GM19023 (cell line): ENCODE measurements at regions not wholly inside any gene's neighbourhood (a gene's known extent, or its start where the extent isn't known, plus 50 kb on each side); places are given as distances from the start of the nearest gene placed in this dataset.

ENCODE experiments used
- ATAC-seq: cut with Tn5 transposase; IDR thresholded peaks from one replicate; pipeline ENCODE4 v1.9.1; 2021; ENCODE audit warnings: mild to moderate bottlenecking, moderate library complexity; ENCODE audit not compliant: unreplicated experiment

DNA sequence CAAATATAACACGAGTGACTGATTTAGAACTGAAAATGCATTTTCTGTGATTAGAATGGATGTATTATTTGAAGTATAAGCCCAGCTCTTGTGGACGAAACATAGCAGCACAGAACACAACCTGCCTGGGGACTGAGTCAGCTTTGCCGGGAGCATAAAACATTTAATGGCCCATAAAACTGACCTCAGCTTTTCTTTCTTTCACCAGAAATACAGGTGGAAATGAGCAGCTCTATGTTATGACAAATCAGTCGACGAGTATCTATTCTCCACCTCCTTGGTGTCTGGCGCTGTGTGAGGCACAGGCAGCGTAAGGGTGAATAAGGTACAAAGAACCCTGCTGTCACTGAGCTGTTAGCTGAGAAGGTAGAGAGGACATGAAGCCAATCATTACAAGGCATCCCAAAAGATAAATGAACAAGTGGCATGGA is 471.6 kb upstream of the AKR1E2 start:
- ATAC-seq = no peak

DNA sequence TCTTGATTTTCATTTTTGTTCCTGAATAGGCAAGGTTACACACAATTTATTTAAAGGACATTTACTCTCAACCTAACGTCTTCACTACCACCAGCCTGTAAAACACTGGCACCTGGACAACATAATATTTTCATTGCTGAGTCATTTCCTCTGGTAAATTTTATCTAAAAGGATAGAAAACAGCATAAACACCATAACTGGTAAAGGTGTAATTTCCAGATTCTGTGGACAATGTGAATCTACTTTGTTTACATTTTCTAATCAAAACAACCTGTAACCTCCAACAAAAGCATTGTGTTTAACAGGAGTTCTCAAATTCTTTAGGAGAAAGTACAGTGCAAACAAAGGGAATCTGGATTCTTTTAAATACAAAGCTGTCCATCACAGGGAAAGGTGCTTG is 472.0 kb upstream of the AKR1E2 start:
- no peak for ATAC-seq

DNA sequence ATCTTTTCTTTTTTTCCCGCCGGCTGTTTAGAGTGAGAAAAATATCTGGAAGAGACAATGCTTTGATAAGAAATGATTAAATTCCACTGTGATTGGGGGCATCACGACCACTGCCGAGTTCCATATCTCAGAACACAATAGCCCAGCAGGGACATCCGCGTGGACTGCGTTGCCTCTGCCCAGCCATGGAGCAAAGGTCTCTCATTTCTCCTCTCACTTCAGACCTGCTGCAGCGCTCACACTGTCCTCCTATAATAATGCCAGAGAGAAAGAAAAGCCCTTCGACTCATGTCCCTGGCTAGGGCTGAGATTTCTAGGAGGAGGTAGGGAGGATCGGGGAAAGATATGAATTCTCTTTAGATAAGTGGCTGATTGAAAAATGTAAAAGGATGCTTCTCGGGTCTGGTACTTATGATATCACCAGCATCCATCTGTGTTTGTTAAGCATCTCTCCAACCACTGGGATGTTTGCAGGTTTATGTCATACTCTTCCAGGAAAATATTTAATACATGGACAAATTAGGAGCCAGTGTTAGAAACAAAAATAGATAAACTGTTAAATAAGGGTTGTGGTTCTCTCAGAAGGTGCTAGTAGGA is 472.9 kb upstream of the AKR1E2 start:
- ATAC-seq = no peak

DNA sequence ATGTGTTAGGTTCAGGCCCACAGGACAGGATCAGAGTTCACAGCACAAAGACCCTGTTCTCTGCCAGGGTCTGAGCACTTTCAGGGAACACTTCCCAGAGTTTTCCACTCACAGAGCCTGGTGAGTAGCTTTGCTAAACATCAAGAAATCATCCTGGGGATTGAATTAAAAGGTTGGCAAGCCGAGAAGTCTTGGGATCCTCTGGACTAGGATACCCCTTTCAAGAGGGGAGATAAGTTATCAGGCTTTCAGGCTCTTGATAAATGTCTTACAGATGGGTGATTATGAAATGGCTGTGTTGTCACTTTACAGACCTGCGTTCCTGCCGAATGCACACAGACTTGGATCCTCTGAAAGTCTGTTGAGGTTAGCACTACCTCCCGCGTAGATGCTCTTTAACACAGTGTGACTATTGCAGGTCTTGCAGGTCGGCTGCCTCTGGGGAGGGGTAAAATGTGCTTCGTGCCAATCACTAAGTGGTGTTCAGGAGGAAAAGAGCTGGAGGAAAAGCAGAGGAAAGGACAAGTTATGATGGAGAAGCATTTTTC is 473.5 kb upstream of the AKR1E2 start:
- no peak for ATAC-seq

DNA sequence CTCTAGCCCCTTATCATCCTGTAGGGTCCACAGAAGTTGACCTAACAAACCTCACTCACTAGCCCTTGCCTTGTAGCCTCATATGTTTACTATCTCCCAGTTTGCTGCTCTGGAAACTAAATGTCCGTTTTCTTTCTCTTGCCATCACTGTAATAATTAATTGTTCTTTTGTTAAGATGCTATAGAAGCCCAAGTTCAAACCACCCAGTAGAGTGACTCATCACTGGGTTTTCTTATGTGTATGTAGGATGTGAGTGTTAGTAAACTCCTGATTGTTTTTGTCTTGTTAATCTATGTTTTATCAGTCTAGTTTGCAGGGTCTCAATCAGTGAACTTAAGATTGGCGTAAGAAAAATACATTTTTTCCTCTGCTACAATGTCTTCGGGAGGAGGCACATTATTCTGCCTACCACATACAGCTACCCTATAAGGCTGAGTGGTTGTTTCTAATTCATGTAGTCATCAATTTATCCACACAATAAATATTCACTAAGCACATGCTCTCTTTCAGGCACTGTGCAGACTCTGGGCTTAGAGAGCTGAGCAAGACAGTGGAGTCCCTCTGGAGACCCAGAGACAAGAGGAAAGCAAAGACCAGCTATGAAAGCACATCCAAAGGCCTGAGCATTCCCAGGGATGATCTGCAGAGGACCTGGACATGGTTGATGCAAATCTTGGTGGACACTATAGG is 474.1 kb upstream of the AKR1E2 start:
- ATAC-seq = no peak

DNA sequence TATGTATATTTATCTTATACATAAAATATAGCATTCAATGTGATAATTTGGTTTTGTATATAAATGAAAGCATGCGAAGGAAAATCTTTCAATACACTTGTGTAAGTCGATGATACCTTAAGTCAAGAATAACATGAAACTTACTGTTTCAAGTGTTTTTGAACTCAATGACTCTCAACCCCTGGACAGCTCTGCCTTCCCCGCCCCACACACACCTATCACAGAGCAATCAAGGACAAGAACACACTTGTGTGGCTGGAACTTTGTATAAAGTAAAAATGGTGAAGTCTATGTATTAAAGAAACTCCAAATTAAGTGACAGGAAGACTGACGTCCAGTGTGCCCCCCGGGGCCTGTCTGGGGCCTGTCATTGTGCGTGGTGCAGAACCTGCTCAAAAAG is 478.6 kb upstream of the AKR1E2 start:
- ATAC-seq = no peak

DNA sequence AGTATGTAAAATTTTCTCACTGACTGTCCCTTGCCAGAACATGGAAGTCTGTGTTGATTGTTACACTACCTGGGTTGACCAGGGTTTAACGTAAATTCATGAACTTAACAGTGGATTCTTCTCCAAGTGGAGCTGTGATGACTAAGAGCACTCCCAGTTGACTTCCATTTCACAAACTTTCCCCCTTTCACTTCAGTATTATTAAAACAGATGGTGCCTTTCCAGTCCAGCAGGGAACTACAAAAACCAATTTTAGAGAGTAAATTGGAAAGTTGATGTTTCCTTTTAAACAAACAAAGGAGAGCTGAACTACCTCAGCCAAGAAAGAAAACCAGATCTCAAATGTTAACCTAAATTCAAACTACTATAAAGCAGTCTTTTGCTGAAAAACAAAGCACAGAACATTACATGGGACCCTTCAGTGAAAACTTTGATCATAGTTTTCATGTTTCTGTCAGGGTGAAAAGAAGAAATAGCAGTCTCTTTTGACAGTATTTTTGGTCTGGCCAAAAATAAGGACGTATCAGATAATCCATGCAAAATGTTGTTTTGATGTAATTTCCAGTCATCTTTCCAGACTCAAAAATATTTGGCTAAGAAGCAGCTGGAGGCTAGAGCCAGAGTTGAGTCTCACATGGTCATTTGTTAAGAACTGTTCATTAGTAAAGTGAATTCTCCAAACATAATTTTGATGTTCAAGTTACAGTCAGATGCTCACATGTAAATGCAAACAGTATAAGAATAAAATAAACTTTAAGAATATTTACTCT is 479.9 kb upstream of the AKR1E2 start:
- ATAC-seq = no peak

DNA sequence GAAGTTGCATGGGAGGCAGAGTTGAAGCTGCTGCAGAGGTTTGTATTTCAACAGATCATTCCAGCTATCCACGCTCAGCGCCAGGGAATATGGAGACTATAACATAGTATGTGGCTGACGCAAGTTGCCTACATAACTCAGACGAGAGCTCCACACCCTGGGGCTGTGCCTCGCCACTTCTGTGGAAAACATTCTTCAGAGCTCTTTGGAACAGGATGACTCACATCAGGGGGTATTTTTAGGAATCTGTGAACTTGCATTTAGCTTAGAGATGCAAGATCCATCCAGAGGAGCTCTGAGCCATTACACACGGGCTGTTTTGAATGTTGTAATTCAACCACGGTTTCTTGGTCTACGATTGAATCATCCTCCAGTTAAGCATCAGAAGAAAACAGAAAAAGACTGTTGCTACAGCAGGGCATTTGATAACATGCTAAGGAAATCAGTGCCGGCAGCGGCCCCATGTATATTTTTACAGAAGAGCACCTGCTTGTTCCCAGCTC is 481.5 kb upstream of the AKR1E2 start:
- no peak for ATAC-seq

DNA sequence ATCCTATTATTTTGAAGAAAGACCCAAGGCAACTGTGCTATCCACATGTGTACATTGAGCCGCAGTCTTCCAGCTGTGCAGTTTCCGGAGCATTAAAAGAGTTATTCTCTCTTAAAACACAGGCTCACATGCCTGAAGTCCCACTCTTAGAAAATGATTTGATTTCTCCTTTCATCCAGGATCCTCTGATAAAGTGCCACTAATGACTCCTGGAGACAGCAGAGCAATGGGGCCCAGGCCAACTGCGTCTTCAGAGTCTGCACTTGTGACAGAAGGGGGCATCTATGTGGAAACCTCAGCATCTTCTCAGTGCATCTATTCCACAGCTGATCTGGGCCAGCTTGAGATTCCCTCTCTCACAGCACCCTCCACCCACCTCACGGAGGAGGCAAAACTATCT is 482.1 kb upstream of the AKR1E2 start:
- no peak for ATAC-seq

DNA sequence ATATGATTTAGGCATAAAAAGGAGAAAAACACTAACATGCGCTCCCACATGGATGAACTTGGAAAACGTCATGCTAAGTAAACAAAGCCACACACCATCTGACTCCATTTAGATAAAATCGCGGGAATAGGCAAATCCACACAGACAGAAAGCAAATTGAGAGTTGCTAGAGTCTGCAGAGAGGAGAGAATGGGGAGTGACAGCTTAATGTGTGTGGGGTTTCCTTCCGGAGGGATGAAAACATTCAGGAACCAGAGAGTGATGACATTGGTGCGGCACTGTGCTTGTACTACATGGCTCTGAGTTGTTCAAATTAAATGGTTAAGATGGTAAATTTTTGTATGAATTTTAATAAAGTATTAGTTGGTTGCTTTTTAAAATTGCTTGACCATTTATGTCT is 482.9 kb upstream of the AKR1E2 start:
- ATAC-seq = no peak

DNA sequence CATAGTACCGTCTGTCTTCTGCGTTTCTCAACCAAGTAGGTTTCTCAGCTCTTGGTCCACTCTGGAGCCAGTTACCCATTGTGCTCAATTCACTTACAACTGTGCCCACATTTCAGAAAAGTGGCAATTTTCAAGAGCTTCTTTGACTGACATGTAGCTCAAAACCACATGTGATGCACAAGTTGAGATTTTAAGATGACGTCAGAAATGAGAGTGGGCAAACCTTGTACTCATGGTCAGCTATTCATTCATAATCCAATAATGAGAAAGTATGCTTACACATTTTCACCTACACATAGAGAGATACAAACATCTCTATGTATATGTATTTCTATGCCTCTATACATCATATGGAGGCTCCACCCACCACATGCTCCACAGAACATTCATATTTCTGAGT is 487.2 kb upstream of the AKR1E2 start:
- ATAC-seq = no peak

DNA sequence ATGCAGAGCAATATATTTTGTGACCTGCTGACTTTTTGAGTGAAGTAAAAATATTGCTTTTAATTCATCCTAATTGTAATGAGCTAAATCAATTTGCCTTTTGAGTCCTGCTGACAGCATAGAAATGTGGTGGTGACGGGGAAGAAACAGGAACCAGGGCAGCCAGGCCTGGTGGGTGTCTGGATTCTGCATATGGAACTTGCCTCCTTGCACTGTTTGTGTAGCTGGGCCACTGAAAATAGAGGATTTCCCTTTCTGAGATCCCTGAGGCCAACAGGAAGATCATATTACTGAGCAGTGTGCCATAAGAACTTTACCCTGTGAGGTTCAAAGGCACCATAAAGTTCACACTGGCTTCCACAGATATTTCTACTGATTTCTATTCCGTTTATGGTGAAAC is 488.4 kb upstream of the AKR1E2 start:
- ATAC-seq = no peak

DNA sequence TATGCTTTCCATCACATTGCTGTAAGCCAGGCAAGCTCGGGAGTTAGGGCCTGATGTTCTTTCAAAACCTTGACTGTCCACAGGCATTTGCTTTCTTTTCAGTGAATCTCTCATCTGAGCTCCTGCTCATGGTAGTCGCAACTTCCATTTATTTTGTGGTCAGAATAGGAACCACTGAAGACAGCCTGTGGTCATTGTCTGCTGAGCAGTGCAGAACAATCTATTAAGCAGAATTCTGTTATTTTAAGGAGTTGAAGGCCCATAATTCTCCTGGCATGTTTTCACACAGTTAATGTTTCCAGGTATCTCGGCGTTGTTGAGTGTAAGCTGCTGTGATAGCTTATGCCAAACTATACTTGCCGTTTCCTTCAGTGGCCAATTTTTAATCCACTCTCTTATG is 491.1 kb upstream of the AKR1E2 start:
- no peak for ATAC-seq

DNA sequence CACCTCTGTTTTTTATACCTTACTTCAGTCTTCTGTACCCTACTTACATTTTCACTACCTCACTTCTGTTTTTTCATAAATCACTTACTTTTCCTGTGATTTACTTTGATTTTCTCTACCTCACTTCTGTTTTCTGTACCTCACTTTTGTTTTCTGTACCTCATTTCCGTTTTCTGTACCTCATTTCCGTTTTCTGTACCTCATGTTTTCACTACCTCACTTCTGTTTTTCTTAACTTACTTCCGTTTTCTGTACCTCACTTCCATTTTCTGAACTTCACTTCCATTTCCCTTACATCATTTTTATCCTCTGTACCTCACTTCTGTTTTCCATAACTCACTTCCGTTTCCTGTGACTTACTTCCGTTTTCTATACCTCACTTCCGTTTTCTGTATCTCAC is 492.0 kb upstream of the AKR1E2 start:
- ATAC-seq = no peak

DNA sequence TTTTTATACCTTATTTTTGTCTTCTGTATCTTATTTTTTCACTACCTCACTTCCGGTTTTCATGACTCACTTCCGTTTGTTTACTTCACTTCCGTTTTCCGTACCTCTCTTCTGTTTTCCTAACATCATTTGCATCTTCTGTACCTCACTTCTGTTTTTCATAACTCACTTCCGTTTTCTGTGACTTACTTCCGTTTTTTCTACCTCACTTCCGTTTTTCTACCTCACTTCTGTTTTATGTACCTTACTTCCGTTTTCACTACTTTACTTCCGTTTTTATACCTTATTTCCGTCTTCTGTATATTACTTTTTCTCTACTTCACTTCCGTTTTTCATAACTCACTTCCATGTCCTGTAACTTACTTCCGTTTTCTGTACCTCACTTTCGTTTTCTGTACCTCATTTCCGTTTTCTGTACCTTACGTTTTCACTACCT is 492.5 kb upstream of the AKR1E2 start:
- no peak for ATAC-seq

DNA sequence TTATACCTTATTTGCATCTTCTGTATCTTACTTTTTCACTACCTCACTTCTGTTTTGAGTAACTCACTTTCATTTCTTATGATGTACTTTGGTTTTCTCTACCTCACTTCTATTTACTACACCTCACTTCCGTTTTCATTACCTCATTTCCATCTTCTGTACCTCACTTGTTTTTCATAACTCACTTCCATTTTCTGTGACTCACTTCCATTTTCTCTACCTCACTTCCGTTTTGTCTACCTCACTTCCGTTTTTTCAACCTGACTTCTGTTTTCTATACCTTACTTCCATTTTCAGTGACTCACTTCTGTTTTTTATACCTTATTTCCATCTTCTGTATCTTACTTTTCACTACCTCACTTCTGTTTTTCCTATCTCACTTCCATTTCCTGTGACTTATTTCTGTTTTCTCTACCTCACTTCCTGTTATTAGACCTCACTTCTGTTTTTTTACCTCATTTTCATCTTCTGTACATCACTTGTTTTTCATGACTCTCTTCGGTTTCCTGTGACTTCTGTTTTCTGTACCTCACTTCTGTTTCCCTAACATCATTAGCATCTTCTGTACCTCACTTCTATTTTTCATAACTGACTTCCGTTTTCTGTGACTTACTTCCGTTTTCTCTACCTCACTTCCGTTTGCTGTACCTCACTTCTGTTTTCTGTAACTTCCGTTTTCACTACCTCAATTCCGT is 493.1 kb upstream of the AKR1E2 start:
- no peak for ATAC-seq

DNA sequence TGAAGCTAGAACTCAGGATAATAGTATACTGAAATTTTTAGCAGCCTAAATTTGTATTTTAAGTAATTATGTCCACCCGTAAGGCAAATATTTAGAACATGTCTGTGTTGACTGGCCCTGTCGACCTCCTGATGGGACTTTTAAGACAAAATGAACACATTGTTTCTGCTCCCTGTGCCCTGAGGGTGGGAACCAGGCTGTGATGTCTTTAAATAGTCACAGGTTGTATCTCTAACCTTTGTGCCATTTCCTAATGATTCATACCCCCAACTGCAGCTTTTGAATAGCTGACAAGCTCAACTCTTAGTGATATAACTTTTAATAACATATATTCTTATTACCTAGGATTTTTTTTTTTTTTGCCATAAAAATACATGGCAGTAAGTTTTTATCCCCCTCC is 494.9 kb upstream of the AKR1E2 start:
- ATAC-seq = no peak

DNA sequence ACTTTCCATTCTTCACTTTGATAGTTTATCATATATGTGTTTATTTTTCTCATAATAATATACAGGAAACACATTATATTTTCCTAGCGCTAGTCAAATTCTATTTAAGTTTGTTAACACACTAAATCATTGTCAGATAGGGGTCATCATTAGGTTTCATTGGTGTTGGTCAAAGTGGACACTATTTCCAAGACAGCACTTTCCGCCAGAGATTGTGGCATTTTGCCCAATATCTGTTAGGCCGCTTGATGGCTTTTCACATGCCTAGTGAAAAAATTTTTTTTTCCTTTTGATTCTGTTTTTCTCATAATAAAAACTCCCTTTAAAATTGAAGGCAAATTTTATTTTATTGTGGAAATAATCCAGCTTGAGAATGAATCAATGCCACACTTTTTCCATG is 495.4 kb upstream of the AKR1E2 start:
- ATAC-seq = no peak

DNA sequence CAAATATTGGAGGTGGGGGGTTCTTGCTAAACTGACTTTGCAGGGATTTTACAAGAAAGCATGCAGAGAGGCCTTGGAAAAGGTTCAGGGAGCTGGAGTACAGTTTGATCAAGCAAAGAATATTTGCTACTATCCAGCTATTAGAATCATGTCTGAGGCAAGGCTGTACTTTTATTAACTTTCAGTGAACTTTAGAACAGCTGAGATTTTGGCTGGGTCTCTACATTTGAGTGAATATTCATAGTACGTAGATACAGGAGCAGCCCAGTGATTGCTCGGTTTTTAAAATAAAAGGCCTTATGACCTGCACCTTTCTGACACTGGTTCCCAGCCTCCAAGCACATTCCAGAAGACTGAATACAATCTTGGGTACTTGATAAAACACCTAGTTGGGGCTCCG is 496.8 kb upstream of the AKR1E2 start:
- ATAC-seq = no peak

DNA sequence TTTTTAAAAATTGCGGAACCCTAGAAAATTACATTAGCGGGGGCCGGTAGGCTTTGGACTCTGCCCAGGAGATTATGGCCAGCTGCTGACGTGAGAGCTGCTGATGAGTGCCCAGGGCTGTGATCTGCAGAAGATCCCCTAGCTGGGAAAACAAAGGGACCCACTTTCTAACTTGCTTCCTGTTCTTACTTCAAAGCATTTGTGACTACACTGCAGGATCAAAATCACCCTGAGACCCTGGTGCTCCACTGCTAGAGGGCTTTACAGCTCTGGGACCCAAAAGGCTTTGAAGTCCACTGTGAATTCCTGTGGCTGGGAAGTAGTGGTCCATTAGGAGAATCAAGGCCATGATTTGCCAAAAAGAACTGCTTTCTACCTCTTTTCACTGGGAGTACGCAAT is 499.4 kb upstream of the AKR1E2 start:
- ATAC-seq = no peak

DNA sequence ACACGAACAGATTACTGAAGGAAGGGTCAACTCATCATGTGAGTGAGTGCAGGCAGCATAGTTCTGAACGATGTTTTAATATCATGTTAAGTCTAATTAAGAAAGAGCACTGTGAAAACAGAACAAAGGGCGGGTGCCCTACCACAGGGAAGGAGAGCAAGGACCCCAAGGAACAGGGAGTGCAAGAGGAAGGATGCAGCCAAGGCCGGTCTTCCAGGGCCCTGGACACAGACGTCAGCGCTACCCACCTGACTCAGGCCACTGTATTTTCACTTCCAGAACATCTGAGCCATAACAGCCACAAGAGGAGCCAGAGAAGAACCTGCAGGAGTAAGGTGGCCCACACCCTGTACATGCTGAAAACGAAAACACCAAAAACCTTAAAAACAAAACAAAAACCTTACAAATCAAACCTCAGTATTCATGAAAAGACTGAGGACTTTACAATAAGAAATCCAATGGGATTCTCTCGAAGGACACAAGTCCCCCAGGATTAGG is 506.1 kb upstream of the AKR1E2 start:
- no peak for ATAC-seq
